Caco-2 (cell line): ENCODE measurements at regions not wholly inside any gene's neighbourhood (a gene's known extent, or its start where the extent isn't known, plus 50 kb on each side); places are given as distances from the start of the nearest gene placed in this dataset.

Source experiments
- BruUV-seq: library from RNA; stranded (reverse); fragments of 400-500 nt; replicated peaks from 2 replicates; lab custom pipeline; 2021; lab: Mats Ljungman, UMichigan
- CTCF ChIA-PET: fragments of 300-600 bp; sonication (Branson Sonifier 250); formaldehyde crosslinking; loops from one replicate; lab custom pipeline; 2022; ENCODE audit warnings: antibody characterized with exemption; lab: Charles Lee
- POLR2A ChIA-PET: fragments of 300-600 bp; sonication (Branson Sonifier 250); formaldehyde crosslinking; loops from one replicate; lab custom pipeline; 2022; ENCODE audit warnings: antibody characterized with exemption; lab: Charles Lee
- DNase-seq, 2 experiments: peaks; one replicate each; pipeline versions ENCODE4 v3.0.0 to v3.0.0-alpha.2; 2020 to 2022
- H3K27me3 ChIP-seq: replicated peaks from 2 replicates; pipeline ENCODE4 v1.6.0; 2011; ENCODE audit warnings: low read length; ENCODE audit not compliant: control insufficient read depth, insufficient read depth
- H3K36me3 ChIP-seq: 2 replicates; pipeline ENCODE4 v1.5.1; 2011; ENCODE audit warnings: low read length; ENCODE audit not compliant: control insufficient read depth, insufficient read depth
- H3K4me1 ChIP-seq: fragments of 250-450 bp; sonication (Bioruptor Pico); 2 replicates; pipeline ENCODE4 v1.5.1; 2020; ENCODE audit warnings: mild to moderate bottlenecking
- H3K4me3 ChIP-seq: 2 replicates; pipeline ENCODE4 v1.5.1; 2011; ENCODE audit warnings: low read depth, mild to moderate bottlenecking, control low read depth, low read length
- H3K9me3 ChIP-seq: fragments of 250-450 bp; sonication (Bioruptor Pico); 2 replicates; pipeline ENCODE4 v1.5.1; 2020; ENCODE audit warnings: mild to moderate bottlenecking, moderate library complexity
- H3K27ac Mint-ChIP-seq: one replicate; pipeline ENCODE4 v1.8.0; 2022; ENCODE audit warnings: mixed read lengths; ENCODE audit not compliant: unreplicated experiment
- H3K27me3 Mint-ChIP-seq: one replicate; pipeline ENCODE4 v1.8.0; 2022; ENCODE audit warnings: mixed read lengths; ENCODE audit not compliant: insufficient read depth, unreplicated experiment
- H3K36me3 Mint-ChIP-seq: one replicate; pipeline ENCODE4 v1.8.0; 2022; ENCODE audit warnings: mild to moderate bottlenecking, mixed read lengths; ENCODE audit not compliant: insufficient read depth, unreplicated experiment
- H3K4me1 Mint-ChIP-seq: one replicate; pipeline ENCODE4 v1.8.0; 2022; ENCODE audit warnings: low read depth, mixed read lengths; ENCODE audit not compliant: unreplicated experiment
- H3K4me3 Mint-ChIP-seq: one replicate; pipeline ENCODE4 v1.8.0; 2022; ENCODE audit warnings: mild to moderate bottlenecking, moderate library complexity, mixed read lengths; ENCODE audit not compliant: unreplicated experiment
- H3K9me3 Mint-ChIP-seq: one replicate; pipeline ENCODE4 v1.8.0; 2022; ENCODE audit warnings: mixed read lengths; ENCODE audit not compliant: unreplicated experiment
- intact Hi-C: fragments of 100-400 bp; cut with micrococcal nuclease; formaldehyde crosslinking; loops from one replicate; pipeline ENCODE4 v1.10.0; 2022; ENCODE audit not compliant: unreplicated experiment
- TF ChIP-seq, protein P1 (sequence below), 2 experiments: fragments of 200-600 bp in 1 of 2; IDR thresholded peaks; 1 replicate in 1 of 2; 2 replicates in 1 of 2; pipeline versions ENCODE4 v1.5.1 to v1.8.0; 2011 to 2022; ENCODE audit warnings: antibody characterized with exemption in 1 of 2, control low read depth in 1 of 2, inconsistent platforms in 1 of 2, low read depth in 1 of 2, low read length in 1 of 2, mild to moderate bottlenecking in 1 of 2, moderate library complexity in 1 of 2; ENCODE audit not compliant: insufficient read depth in 1 of 2, severe bottlenecking in 1 of 2, unreplicated experiment in 1 of 2

DNA sequence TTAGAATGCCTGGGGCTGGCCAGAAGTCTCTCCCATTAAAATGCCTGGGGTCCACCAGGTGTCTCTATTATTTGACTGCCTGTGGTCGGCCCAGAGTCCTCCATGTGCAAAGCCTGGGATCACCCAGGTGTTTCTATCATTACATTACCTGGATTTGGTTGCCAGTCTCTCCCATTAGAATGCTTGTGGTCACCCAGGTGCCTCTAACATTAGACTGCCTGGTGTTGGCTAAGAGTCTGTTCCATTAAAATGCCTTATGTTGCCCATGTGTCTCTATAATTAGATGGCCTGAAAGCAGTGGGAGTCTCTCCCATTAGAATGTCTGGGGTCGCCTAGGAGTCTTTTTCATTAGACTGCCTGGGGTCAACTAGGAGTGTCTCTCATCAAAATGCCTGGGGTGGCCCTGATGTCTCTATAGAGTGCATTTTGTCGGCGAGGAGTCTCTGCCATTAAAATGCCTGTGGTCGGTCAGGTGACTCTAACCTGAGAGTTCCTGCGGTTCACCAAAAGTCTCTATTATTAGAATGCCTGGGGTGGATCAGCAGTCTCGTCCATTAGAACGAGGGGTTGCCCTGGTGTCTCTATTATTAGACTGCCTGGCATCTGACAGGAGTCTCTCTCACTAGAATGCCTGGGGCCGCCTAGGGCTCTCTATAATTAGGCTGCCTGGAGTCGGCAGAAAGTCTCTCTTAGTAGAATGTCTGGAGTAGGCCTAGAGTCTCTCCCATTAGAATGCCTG lies 1540.5 kb downstream of the UQCRFS1 start:
- Mint-ChIP-seq H3K27ac (no peak overlapping the region), H3K27me3 (no peaks in the 10 kb centered on the region), H3K4me3 (no peak overlapping the region), H3K36me3 (no peaks in the 10 kb centered on the region), H3K9me3 (peaks cover 50% of the 10 kb centered on the region), H3K4me1 (no peaks in the 10 kb centered on the region)
- no peak for DNase-seq
- no peak overlapping the region for H3K4me3 ChIP-seq
- intact Hi-C loops: no loop called here
- H3K36me3 ChIP-seq: no peaks in the 10 kb centered on the region
- no TSS peak for BruUV-seq
- TF ChIP-seq, protein P1, sequence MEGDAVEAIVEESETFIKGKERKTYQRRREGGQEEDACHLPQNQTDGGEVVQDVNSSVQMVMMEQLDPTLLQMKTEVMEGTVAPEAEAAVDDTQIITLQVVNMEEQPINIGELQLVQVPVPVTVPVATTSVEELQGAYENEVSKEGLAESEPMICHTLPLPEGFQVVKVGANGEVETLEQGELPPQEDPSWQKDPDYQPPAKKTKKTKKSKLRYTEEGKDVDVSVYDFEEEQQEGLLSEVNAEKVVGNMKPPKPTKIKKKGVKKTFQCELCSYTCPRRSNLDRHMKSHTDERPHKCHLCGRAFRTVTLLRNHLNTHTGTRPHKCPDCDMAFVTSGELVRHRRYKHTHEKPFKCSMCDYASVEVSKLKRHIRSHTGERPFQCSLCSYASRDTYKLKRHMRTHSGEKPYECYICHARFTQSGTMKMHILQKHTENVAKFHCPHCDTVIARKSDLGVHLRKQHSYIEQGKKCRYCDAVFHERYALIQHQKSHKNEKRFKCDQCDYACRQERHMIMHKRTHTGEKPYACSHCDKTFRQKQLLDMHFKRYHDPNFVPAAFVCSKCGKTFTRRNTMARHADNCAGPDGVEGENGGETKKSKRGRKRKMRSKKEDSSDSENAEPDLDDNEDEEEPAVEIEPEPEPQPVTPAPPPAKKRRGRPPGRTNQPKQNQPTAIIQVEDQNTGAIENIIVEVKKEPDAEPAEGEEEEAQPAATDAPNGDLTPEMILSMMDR (IDR thresholded peaks at IDR 0.05; ENCODE audit: insufficient read depth in 1 of 2, low read depth in 1 of 2, low read length in 1 of 2, severe bottlenecking in 1 of 2, unreplicated experiment in 1 of 2): no peak
- no peaks in the 10 kb centered on the region for H3K27me3 ChIP-seq
- CTCF ChIA-PET: interaction anchor here (0.6 kb wide), 1 partner anchor 1899 kb away, joined by 3 read pairs; no protein-coding TSS in a partner anchor
- no peaks in the 10 kb centered on the region for H3K4me1 ChIP-seq
- POLR2A ChIA-PET: no interaction called here
- H3K9me3 ChIP-seq: peaks cover 9% of the 10 kb centered on the region

DNA sequence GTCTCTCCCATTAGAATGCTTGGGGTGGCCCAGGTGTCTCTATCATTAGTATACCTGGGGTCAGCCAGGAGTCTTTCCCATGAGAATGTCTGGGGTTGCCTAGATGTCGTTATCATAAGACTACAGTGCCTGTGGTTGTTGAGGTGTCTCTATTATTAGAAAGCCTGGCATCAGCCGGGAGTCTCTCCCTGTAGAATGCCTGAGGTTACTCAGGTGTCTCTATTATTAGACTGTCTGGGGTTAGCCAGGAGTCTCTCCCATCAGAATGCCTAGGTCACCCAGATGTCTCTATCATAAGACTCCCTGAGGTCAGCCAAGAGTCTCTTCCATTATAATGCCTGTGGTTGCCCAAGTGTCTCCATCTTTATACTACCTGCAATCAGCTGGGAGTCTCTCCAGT lies 1541.1 kb downstream of the UQCRFS1 start:
- Histone ChIP-seq H3K4me3 (no peak overlapping the region), H3K27me3 (no peaks in the 10 kb centered on the region), H3K36me3 (no peaks in the 10 kb centered on the region), H3K9me3 (peaks cover 14% of the 10 kb centered on the region), H3K4me1 (no peaks in the 10 kb centered on the region)
- Mint-ChIP-seq H3K27ac (no peak overlapping the region), H3K9me3 (peaks cover 44% of the 10 kb centered on the region), H3K27me3 (no peaks in the 10 kb centered on the region), H3K4me3 (no peak overlapping the region), H3K36me3 (no peaks in the 10 kb centered on the region), H3K4me1 (no peaks in the 10 kb centered on the region)
- no peak for DNase-seq
- TF ChIP-seq, protein P1 (IDR thresholded peaks at IDR 0.05; ENCODE audit: insufficient read depth in 1 of 2, low read depth in 1 of 2, low read length in 1 of 2, severe bottlenecking in 1 of 2, unreplicated experiment in 1 of 2): no peak
- BruUV-seq: no TSS peak
- CTCF ChIA-PET: no interaction called here
- intact Hi-C loops: no loop called here
- POLR2A ChIA-PET: no interaction called here

DNA sequence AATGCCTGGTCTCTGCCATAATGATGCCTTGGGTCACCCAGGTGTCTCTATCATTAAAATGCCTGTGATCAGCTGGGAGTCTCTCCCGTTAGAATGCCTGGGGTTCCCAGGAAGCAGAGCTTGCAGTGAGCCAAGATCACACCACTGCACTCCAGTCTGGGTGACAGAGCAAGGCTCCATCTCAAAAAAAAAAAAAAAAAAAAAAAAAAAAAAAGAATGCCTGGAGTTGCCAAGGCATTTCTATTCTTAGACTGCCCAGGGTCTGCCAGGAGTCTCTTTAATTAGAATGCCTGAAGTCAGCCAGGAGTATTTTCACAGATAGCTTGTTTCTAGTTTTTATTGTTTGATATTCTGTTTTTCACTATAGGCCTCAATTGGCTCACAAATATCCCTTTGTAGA lies 1552.5 kb downstream of the UQCRFS1 start:
- no peak overlapping the region for H3K4me3 ChIP-seq
- ChIA-PET POLR2A (no interaction called here), CTCF (no interaction called here)
- H3K36me3 ChIP-seq: no peaks in the 10 kb centered on the region
- Mint-ChIP-seq H3K27me3 (no peaks in the 10 kb centered on the region), H3K36me3 (no peaks in the 10 kb centered on the region), H3K4me1 (no peaks in the 10 kb centered on the region), H3K4me3 (no peak overlapping the region), H3K27ac (no peak overlapping the region), H3K9me3 (peaks cover 36% of the 10 kb centered on the region)
- DNase-seq: no peak
- BruUV-seq: no TSS peak
- no peaks in the 10 kb centered on the region for H3K4me1 ChIP-seq
- TF ChIP-seq, protein P1 (IDR thresholded peaks at IDR 0.05; ENCODE audit: insufficient read depth in 1 of 2, low read depth in 1 of 2, low read length in 1 of 2, severe bottlenecking in 1 of 2, unreplicated experiment in 1 of 2): no peak
- intact Hi-C loops: no loop called here
- H3K27me3 ChIP-seq: no peaks in the 10 kb centered on the region
- H3K9me3 ChIP-seq: peaks cover 8% of the 10 kb centered on the region
